PC-9 (cell line): ENCODE measurements at regions not wholly inside any gene's neighbourhood (a gene's known extent, or its start where the extent isn't known, plus 50 kb on each side); places are given as distances from the start of the nearest gene placed in this dataset.

Experiments
- BruUV-seq: library from RNA; stranded (reverse); fragments of 400-500 nt; replicated peaks from 2 replicates; lab custom pipeline; 2021; lab: Mats Ljungman, UMichigan
- CTCF ChIA-PET: fragments of 300-600 bp; sonication (Branson Sonifier 250); formaldehyde crosslinking; loops from one replicate; lab custom pipeline; 2022; ENCODE audit warnings: antibody characterized with exemption; lab: Charles Lee
- POLR2A ChIA-PET: fragments of 300-600 bp; sonication (Branson Sonifier 250); formaldehyde crosslinking; loops from one replicate; lab custom pipeline; 2022; ENCODE audit warnings: antibody characterized with exemption; ENCODE audit not compliant: unreplicated experiment; lab: Charles Lee
- DNase-seq, 2 experiments: peaks; one replicate each; pipeline versions ENCODE4 v3.0.0 to v3.0.0-alpha.2; 2015 to 2022; ENCODE audit warnings: mixed read lengths in 1 of 2
- H2AFZ ChIP-seq: fragments of 200-600 bp; sonication (generic); 2 replicates; pipeline ENCODE4 v1.8.1; 2017; ENCODE audit warnings: antibody characterized with exemption
- H3F3A ChIP-seq: fragments of 200-600 bp; sonication (generic); 2 replicates; pipeline ENCODE4 v1.8.1; 2017; ENCODE audit warnings: antibody characterized with exemption, mild to moderate bottlenecking, low read depth; ENCODE audit not compliant: insufficient read depth
- H3K27ac ChIP-seq: fragments of 200-600 bp; sonication (generic); 2 replicates; pipeline ENCODE4 v1.6.1; 2016; ENCODE audit warnings: mixed run types
- H3K27me3 ChIP-seq: fragments of 200-600 bp; sonication (generic); 2 replicates; pipeline ENCODE4 v1.6.1; 2016; ENCODE audit warnings: low read depth, mixed run types; ENCODE audit not compliant: insufficient read depth
- H3K36me3 ChIP-seq: fragments of 200-600 bp; sonication (generic); 2 replicates; pipeline ENCODE4 v1.6.1; 2016; ENCODE audit warnings: low read depth, mixed run types
- H3K4me1 ChIP-seq: fragments of 200-600 bp; sonication (generic); replicated peaks from 2 replicates; pipeline ENCODE4 v1.6.1; 2016; ENCODE audit warnings: mixed run types; ENCODE audit not compliant: insufficient read depth
- H3K4me2 ChIP-seq: fragments of 200-600 bp; sonication (generic); 2 replicates; pipeline ENCODE4 v1.6.1; 2017; ENCODE audit warnings: mixed run types
- H3K4me3 ChIP-seq: fragments of 200-600 bp; sonication (generic); 2 replicates; pipeline ENCODE4 v1.6.1; 2016; ENCODE audit warnings: mixed run types
- H3K79me2 ChIP-seq: fragments of 200-600 bp; sonication (generic); 2 replicates; pipeline ENCODE4 v1.6.1; 2017; ENCODE audit warnings: low read depth, mixed run types
- H3K9me2 ChIP-seq: fragments of 200-600 bp; sonication (generic); 2 replicates; pipeline ENCODE4 v1.8.1; 2017; ENCODE audit warnings: mild to moderate bottlenecking; ENCODE audit not compliant: insufficient read depth
- H3K9me3 ChIP-seq: fragments of 200-600 bp; sonication (generic); 2 replicates; pipeline ENCODE4 v1.8.1; 2016; ENCODE audit warnings: low read depth; ENCODE audit not compliant: insufficient read depth
- H4K20me1 ChIP-seq: fragments of 200-600 bp; sonication (generic); 2 replicates; pipeline ENCODE4 v1.8.1; 2017; ENCODE audit not compliant: insufficient read depth
- EZH2 ChIP-seq: fragments of 200-600 bp; sonication (generic); IDR thresholded peaks from 2 replicates; pipeline ENCODE4 v1.8.0; 2017; ENCODE audit warnings: antibody characterized with exemption, low read depth
- intact Hi-C: fragments of 100-400 bp; cut with micrococcal nuclease; formaldehyde crosslinking; loops from one replicate; pipeline ENCODE4 v1.10.0; 2022; ENCODE audit not compliant: unreplicated experiment
- TF ChIP-seq, protein P1 (sequence below): fragments of 200-600 bp; sonication (generic); conservative IDR thresholded peaks from 2 replicates; pipeline ENCODE4 v1.6.1; 2017; ENCODE audit warnings: mixed run types, antibody characterized with exemption, mild to moderate bottlenecking, moderate library complexity

DNA sequence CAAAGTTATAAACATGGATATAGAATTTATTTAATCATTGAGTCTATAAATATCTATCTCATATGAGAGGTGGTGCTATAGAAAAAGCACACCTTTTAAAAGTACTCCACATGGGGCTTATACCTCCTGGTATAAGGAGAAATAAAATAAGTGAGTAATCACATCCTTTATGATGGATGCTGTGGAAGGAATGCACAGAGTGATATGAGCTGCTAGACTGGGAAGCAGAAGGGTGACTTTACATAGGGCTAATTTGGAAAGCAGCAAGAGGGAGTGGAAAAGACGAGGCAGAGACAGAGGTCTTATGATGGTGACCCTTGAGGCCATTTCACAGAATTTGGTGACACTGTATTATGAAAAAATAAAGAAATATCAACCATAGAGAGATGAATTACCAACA, 59.4 kb upstream of the AHR start:
- intact Hi-C loops = loop anchor here (5.0 to 10.0 kb wide), 2 partner anchors 286 to 317 kb away; no protein-coding TSS in a partner anchor
- H3K4me3 ChIP-seq = no peak overlapping the region
- H3K9me2 ChIP-seq = no peaks in the 10 kb centered on the region; the same call in 1 of the 2 replicates
- H2AFZ ChIP-seq = no peak overlapping the region
- H3K27me3 ChIP-seq = no peaks in the 10 kb centered on the region
- H3K27ac ChIP-seq = peak overlapping the region; percentile 9; the same call in 1 of the 2 replicates
- ChIA-PET CTCF (no interaction called here), POLR2A (interaction anchor here (0.7 kb wide), 1 partner anchor 389 kb away, joined by 6 read pairs; no protein-coding TSS in a partner anchor)
- peaks cover 19% of the 10 kb centered on the region for H3F3A ChIP-seq
- peak in 1 of 2 experiments; percentile 41 for DNase-seq
- H4K20me1 ChIP-seq = no peaks in the 10 kb centered on the region
- peaks cover 33% of the 10 kb centered on the region for H3K4me1 ChIP-seq
- H3K36me3 ChIP-seq = no peaks in the 10 kb centered on the region
- peak overlapping the region; percentile 39 for H3K4me2 ChIP-seq
- H3K9me3 ChIP-seq = peaks cover 9% of the 10 kb centered on the region; the same call in 1 of the 2 replicates
- no peak for TF ChIP-seq EZH2
- TF ChIP-seq, protein P1, sequence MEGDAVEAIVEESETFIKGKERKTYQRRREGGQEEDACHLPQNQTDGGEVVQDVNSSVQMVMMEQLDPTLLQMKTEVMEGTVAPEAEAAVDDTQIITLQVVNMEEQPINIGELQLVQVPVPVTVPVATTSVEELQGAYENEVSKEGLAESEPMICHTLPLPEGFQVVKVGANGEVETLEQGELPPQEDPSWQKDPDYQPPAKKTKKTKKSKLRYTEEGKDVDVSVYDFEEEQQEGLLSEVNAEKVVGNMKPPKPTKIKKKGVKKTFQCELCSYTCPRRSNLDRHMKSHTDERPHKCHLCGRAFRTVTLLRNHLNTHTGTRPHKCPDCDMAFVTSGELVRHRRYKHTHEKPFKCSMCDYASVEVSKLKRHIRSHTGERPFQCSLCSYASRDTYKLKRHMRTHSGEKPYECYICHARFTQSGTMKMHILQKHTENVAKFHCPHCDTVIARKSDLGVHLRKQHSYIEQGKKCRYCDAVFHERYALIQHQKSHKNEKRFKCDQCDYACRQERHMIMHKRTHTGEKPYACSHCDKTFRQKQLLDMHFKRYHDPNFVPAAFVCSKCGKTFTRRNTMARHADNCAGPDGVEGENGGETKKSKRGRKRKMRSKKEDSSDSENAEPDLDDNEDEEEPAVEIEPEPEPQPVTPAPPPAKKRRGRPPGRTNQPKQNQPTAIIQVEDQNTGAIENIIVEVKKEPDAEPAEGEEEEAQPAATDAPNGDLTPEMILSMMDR = no peak
- H3K79me2 ChIP-seq = no peaks in the 10 kb centered on the region
- BruUV-seq = no TSS peak

DNA sequence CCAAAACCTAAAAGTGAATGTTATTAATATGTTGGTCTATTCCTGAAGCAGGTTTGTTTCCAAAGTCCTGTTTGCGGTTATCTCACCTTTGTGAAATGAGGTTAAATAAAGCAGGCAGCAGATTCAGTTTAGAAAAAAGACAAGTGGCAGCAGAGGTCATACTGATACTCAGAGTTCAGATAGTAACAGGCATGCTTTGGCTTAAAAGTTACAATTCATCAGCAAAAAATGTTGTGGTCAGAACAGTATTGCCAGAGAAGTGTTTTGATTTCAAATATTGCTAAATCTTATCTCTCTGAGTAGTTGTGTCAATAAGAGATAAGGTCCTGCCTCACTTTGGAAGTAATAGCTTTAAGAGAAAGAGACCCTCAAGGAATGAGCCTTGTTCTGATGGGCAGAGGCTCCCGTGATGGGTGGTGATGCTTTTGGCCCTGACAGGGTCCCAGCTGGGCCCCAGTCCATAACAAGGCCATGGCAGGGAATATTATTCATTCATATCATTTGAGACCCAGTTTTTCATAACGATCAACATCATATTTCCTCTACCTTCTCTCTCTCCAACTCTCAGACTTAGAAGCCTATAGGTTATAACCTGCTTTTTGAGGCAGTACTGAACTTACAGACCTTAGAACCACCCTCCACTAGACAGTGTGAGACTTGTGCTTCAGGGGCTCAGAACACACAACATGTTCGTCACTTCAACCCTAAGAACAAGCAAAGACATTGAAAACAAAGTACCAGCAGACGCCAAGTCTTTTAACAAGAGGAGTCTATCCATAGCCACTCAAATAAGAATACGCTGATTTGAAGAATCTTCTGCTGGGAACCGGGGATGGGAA, 58.5 kb upstream of the AHR start:
- peak overlapping the region; percentile 9 for H3K27ac ChIP-seq

DNA sequence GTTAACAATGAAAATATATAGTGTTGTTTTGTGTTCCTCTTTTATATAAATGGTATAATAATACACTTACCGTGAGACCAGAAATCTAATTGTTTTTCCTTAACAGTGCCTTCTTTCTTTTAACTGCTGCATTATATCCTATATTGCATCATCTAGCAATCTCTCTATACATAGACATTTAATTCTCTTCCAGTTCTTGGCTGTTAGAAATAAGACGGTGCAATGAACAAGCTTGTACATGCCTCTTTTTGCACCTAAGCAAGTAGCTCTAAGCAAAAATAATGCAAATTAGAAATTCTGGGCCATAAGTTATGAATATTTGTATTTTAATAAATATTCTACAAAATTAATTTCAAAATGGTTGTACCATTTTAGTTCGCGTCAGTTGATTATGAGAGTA, 55.9 kb upstream of the AHR start:
- H3K27me3 ChIP-seq = no peaks in the 10 kb centered on the region
- BruUV-seq = no TSS peak

More for the DNA sequence above, 58.5 kb upstream of the AHR start:
- ChIA-PET CTCF (no interaction called here), POLR2A (interaction anchor here (0.5 to 0.6 kb wide), 2 partner anchors 305 to 964 kb away, joined by 4 to 5 read pairs; no protein-coding TSS in a partner anchor)
- Histone ChIP-seq H3K27me3 (no peaks in the 10 kb centered on the region), H3K36me3 (no peaks in the 10 kb centered on the region), H3F3A (peaks cover 15% of the 10 kb centered on the region), H3K4me3 (no peak overlapping the region), H3K4me1 (peaks cover 24% of the 10 kb centered on the region), H3K79me2 (no peaks in the 10 kb centered on the region), H3K9me2 (no peaks in the 10 kb centered on the region; the same call in 1 of the 2 replicates), H2AFZ (no peak overlapping the region), H3K9me3 (peaks cover 9% of the 10 kb centered on the region; the same call in 1 of the 2 replicates), H3K4me2 (peak overlapping the region; percentile 39), H4K20me1 (no peaks in the 10 kb centered on the region)
- TF ChIP-seq EZH2 = no peak
- TF ChIP-seq, protein P1 = no peak
- intact Hi-C loops = loop anchor here (5.0 to 10.0 kb wide), 2 partner anchors 285 to 318 kb away; no protein-coding TSS in a partner anchor
- peak in 1 of 2 experiments; percentile 98 for DNase-seq
- no TSS peak for BruUV-seq

More for the DNA sequence above, 55.9 kb upstream of the AHR start:
- H3F3A ChIP-seq = peaks cover 11% of the 10 kb centered on the region
- TF ChIP-seq, protein P1 = no peak
- no peak for TF ChIP-seq EZH2
- CTCF ChIA-PET = no interaction called here
- no peaks in the 10 kb centered on the region for H3K9me2 ChIP-seq
- intact Hi-C loops = no loop called here
- no peaks in the 10 kb centered on the region for H3K79me2 ChIP-seq
- peaks cover 19% of the 10 kb centered on the region for H3K4me1 ChIP-seq
- DNase-seq = no peak
- H4K20me1 ChIP-seq = no peaks in the 10 kb centered on the region
- no peak overlapping the region for H3K4me3 ChIP-seq
- no peak overlapping the region for H3K27ac ChIP-seq
- H3K4me2 ChIP-seq = no peak overlapping the region
- H2AFZ ChIP-seq = no peak overlapping the region
- peaks cover 6% of the 10 kb centered on the region; the same call in 1 of the 2 replicates for H3K9me3 ChIP-seq
- POLR2A ChIA-PET = interaction anchor here (0.7 kb wide), 1 partner anchor 293 kb away, joined by 4 read pairs; no protein-coding TSS in a partner anchor
- H3K36me3 ChIP-seq = no peaks in the 10 kb centered on the region
